ENCODE measurements at regions not wholly inside any gene's neighbourhood (a gene's known extent, or its start where the extent isn't known, plus 50 kb on each side); places are given as distances from the start of the nearest gene placed in this dataset.

DNA sequence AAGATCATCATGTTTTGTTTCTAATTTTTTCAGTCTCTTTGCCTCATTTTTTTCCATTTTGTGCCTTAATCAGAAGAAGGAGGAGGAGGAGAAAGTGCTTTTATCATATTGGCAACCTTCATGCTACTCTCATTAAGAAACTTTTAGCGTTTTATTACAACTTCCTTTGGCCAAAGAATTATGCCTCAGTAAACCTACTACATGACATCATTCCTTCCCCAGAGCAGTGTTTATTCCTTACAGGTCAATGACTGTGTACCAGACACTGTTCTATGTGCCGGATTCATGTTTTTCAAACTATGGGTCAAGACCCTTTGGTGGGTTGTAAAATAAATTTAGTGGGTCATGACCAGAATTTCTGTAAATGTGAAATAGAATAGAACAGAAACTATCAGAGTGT is 110.4 kb downstream of the SLC30A10 start:
- TF ChIP-seq, protein P1, sequence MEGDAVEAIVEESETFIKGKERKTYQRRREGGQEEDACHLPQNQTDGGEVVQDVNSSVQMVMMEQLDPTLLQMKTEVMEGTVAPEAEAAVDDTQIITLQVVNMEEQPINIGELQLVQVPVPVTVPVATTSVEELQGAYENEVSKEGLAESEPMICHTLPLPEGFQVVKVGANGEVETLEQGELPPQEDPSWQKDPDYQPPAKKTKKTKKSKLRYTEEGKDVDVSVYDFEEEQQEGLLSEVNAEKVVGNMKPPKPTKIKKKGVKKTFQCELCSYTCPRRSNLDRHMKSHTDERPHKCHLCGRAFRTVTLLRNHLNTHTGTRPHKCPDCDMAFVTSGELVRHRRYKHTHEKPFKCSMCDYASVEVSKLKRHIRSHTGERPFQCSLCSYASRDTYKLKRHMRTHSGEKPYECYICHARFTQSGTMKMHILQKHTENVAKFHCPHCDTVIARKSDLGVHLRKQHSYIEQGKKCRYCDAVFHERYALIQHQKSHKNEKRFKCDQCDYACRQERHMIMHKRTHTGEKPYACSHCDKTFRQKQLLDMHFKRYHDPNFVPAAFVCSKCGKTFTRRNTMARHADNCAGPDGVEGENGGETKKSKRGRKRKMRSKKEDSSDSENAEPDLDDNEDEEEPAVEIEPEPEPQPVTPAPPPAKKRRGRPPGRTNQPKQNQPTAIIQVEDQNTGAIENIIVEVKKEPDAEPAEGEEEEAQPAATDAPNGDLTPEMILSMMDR (IDR thresholded peaks at IDR 0.05): no peak
- TF ChIP-seq POLR2AphosphoS5 (IDR thresholded peaks at IDR 0.05) (no peak), POLR2A (IDR thresholded peaks at IDR 0.05; ENCODE audit: low read depth) (no peak)

Data from esophagus muscularis mucosa (tissue), 3 donors.